Testis (tissue), 2 donors: ENCODE measurements at regions not wholly inside any gene's neighbourhood (a gene's known extent, or its start where the extent isn't known, plus 50 kb on each side); places are given as distances from the start of the nearest gene placed in this dataset.

Experiments used
- CTCF ChIP-seq, 3 experiments: fragments of 450-650 bp in 2 of 3; fragments of 200-600 bp in 1 of 3; sonication (generic) in 1 of 3; IDR thresholded peaks; one replicate each; pipeline ENCODE4 v1.5.1; 2016 to 2019; ENCODE audit warnings: antibody characterized with exemption in 3 of 3, mild to moderate bottlenecking in 2 of 3, moderate library complexity in 1 of 3
- POLR2A ChIP-seq: fragments of 450-650 bp; IDR thresholded peaks from one replicate; pipeline ENCODE4 v1.6.1; 2017; ENCODE audit warnings: antibody characterized with exemption, mild to moderate bottlenecking, moderate library complexity

GRCh38 chr5:176714067-176714466, 66.8 kb downstream of the TSPAN17 start:
- TF ChIP-seq CTCF (IDR thresholded peaks at IDR 0.05) (no peak), POLR2A (no peak)
